ENCODE measurements at regions not wholly inside any gene's neighbourhood (a gene's known extent, or its start where the extent isn't known, plus 50 kb on each side); places are given as distances from the start of the nearest gene placed in this dataset.
"Not testable (repeated sequence)": the region's sequence is repeated elsewhere in the genome, so short reads cannot be mapped to it uniquely, and the experiment has no call there.

DNA sequence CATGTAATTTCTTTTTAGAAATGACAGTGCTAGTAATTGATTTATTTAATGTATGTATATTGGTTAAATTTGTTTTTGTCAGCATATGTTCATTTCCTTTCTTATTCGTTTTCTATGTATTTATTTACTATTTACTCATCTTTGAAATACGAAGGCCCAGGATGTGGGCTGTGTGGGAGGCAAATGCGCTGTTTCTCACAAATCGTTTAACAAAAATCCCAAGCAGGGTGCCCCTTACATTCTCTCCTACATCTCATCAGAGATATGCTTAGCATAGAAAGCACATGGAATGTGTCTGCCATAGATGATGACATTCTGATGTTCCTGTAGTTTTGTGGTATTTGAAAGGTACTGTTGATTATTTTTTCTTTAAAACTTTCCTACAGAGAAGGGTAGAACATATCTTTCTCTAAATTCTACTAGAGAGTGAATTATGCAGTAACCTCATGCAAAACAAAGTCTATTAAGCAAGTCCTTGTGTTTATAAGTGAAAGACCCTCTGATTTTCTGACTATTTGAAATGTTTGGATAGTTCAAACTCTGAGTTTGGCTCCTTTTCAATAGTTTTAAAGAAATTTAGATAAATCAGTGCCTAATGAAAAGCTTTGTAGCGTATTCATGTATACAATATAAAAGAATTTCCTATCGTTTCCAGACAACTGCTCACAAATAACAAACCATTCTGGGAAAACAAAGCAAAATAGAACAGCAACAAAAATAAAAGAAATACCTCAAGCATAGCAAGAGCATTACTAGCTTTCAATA, 111.1 kb upstream of the VGLL3 start:
- DNase-seq = no peak

DNA sequence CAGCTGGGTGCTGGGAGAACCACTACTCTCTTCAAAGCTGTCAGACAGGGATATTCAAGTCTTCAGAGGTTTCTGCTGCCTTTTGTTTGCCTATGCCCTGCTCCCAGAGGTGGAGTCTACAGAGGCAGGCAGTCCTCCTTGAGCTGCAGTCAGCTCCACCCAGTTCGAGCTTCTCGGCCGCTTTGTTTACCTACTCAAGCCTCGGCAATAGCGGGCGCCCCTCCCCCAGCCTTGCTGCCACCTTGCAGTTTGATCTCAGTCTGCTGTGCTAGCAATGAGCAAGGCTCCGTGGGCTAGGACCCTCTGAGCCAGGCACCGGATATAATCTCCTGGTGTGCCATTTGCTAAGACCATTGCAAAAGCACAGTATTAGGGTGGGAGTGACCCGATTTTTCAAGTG, 106.8 kb upstream of the VGLL3 start:
- DNase-seq = not testable (repeated sequence)

DNA sequence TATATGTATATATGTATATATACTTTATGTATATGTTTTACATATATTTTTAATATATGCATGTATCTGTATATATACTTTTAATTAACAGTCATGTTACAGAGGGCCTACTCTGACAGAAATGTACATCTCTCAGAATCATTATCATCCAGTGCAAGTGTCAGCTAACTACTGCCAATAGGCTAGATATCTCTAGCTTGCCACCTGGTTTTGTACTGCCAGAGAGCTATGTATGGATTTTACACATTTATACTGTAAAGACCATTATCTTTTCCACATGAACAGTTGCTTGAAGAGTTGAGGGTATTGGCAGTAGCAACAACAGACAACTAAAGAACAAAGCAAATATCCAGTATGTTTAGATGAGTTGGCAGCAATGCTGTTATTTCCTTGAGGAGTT, 99.7 kb upstream of the VGLL3 start:
- no peak for DNase-seq

DNA sequence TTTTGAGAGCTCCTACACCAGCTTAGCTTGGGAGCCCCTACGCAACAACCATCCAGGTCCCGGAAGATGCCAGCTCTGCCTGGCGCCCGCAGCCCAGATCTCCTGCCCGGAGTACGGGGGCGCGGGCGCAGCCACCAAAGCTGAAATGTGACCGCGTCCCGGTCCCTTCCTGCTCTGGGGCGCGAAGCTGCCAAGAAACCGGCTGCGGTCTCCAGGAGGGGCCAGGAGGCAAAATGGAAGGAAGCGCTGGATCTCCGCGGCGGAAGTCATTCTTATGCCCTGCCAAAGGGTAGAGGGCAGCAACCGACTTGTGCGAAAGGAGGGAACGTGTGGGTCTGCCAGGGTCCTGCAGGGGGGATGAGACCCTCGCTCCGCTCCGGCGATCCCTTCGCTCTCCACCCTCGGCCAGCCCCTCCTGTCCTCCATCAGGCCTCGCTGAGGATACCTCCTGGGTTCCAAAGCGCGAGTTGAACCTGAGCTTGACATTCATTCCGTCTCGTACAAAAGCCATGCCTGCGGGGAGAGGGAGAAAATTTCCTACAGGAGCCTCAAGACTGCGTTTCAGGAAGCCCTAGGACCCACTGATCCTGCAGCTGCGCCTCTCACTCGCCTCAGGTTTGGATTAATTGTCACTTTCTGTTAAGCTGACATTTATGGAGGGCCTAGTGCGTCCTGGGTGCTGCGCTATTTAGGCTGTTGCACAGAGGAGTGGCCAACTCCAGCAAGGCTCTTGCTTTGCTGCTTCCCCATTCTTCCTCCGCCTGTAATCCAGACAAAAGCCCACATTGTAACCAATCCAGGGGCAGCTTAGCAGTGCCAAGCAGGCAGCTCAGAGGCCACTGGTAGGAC, 98.3 kb upstream of the VGLL3 start:
- peak; percentile 57 to 58 for DNase-seq

DNA sequence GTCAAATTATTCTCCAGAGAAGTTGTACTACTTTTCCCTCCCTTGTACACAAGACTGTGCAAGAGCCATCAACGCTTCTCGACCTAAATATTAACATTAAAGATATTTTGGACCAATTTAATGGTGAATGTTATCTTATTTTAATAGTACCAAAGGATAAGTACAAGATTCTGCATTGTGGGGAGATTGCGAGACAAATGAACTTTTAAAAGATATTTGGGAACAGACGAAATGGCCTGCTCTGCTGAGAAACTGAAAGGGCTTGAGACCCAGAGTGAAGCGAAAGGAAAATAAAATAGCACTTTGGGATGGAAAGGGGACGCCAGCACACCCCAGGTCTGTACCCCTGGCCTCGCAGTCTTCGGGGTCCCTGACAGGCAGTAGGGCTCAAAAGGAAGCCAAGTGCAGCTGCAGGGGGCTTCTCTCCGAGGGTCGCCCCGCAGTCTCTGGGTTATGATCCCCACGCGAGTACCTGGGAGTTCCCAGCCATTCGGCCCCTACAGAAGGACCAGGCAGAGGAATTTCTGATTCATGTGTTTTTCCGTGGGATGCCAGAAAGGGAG, 97.6 kb upstream of the VGLL3 start:
- DNase-seq = no peak

DNA sequence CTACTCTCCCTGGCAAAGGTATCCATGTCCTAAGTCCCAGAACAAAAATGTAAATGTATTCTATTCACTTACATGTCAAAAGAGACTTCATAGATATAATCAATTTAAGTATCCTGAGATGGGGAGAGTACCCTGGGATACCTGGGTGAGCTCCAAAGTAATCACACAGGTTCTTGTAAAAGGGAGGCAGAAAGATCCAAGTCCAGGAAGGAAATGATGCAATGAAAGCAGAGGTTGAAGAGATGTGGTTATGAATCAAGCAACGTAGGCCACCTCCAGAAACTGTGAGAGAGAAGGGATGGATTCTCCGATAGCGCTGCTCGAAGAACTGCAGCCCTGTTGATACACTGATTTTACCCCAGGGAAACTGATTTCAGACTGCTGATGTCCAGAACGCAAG, 93.9 kb upstream of the VGLL3 start:
- no peak for DNase-seq

DNA sequence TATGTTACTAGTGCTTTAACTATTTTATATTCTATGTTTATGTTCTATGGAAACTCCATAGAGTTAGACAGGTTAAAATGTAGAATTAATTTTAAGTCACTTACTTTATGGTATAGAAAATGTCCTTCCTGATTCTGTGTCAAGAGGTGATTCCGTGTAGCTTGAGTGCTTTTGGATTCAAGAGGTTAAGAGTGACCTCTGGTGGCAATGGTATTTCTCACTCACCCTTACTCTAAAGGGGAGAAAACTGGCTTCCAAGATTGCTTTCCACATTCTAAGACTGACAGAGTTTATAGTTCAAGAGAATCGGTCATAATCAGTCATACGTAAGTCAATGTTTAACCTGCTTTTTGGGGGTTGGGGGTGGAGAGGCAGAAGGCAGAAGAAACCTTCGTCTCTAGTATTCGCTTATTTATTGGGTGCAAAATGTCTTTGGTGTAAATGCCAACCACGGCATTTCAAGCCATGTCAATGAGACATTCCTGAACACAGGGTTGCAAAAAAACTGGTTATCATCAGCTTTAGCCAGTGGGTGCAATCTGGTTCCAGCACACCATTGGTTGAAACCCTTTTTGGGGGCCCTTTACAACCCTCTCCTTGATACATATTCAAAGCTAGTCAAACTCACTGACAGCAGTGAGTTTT, 92.0 kb upstream of the VGLL3 start:
- peak; percentile 48 to 62 for DNase-seq

DNA sequence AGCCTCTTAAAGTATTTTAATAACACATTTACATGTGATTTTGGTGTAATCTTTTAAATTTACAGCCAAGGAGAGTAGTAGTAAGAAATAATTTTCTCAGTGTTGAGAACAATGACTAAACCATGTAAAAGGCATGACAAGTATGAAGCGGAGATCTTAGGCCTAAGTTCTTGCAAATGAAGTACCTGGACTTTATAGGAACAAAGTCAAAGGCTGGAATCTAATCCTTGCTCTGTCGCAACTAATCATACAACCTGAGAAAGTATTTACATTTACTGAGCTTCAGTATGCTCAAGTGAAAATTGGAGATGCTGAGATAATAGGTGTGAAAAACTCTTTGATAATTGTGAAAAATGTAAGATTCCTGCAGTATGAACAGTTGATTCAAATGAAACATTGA, 86.4 kb upstream of the VGLL3 start:
- DNase-seq = no peak

DNA sequence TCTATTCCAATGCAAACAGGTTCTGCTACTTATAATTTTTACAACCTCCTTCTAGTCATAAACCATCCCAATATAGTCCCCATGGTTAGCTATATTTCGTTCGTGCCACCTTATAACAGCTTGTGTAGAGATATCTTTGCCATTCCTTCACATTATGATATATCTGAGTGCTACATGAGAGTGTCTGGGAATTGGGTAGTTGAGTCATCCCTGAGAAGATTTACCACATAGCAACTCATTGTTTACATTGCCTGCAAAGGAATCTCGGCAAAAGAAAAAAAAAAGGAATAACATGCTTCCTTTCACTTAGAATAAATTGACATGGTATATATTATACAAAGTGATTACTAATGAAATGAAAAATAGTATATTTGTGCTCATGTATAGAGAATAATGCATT, 86.0 kb upstream of the VGLL3 start:
- no peak for DNase-seq

DNA sequence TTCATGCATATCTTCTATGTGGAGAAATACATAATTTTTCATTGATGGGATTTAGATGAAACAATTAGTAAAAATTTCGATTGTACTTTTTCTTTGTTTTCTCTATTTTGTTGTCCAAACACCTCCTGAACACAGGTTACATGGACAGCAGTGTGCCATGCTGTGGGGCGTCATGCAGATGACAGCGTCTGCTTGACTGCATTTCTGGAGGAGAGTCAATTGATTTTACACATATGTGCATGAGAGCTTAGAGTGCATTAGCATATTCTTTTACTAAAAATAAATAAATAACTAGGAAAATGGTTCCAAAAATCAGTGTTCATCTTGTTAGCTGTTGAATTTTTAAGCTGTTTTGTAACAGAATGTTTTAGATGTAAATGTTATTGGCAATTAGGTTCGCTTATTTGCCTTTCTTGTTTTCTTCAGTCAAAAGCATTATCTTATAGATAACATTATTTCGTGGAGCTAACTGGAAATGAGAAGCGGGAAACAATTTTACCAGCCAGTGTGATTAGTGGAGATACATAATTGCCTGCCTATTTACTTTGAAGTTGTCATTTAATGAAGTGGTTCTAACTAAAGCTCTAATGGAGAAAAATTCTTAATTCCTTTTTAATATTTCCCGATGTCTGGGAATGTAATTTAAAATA, 82.7 kb upstream of the VGLL3 start:
- no peak for DNase-seq

DNA sequence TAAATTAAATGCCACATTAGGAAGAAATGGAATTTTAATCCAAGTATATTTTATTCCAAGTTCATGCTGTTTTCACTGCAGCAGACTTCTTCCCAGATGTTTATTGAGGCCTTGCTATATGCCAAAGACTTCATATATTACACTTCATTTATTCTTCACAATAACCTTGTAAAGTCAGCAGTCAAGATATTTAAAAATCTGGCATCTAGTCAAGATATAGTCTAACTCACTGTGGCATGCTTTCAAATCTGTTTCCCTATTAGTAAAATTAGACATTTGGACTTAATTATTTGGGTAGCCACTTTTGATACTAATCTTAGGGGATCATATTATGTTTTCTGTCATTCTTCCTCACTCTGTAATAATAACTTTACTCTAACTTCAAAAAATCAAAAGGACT, 81.5 kb upstream of the VGLL3 start:
- no peak for DNase-seq

DNA sequence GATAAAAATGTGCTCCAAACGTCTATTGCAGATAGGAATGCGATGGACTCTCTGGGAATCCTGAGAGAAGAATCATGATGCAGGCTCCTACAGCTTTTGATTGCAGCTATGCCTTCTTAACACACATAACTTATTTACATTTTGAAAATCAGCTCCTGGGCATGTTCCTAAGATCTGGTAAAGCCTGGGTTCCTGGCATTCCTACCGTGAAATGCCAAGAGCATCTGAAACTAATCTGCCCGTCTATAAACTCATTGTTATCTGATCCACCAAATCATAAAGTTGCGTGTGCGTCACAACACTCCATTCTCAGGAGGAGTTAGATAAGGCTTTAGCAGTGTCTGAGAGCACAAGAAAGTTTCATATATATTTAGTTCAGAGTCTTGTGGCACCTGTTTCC, 79.0 kb upstream of the VGLL3 start:
- no peak for DNase-seq

DNA sequence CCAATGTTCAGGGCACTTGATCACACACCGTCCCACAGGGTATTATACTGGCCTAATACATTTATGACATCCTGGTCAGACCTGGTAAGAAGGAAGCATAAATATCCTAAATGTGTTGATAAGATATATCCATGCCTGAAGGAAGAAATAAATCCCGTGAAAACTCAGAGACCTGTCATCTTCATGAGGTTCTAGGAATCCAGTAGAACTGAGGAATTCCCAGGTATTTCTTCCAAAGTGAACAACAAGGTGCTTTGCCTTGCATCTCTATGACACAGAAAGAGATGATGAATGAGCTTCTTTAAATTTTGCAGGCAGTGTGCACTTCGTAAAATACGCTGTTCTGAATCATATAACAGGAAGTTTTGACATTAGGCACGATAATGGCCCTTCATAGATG, 78.1 kb upstream of the VGLL3 start:
- no peak for DNase-seq

DNA sequence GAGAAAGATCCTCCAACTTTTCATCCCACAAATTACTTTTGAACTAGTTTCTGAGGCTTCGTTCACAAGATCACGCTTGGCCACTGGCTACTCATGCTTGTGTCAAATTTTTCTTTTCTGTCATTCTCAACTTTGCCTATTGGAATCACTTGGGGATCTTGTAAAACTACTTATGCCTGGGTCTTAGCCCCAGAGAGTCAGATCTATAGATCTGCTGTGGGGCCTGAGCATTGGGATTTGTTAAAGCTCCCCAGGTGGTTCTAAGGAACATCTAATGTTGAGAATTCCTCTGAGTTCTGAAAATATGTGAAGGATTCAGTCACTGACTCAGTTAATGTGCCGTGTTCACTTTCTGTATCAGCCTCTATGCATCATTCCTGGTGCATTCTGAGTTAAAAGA, 71.7 kb upstream of the VGLL3 start:
- no peak for DNase-seq

DNA sequence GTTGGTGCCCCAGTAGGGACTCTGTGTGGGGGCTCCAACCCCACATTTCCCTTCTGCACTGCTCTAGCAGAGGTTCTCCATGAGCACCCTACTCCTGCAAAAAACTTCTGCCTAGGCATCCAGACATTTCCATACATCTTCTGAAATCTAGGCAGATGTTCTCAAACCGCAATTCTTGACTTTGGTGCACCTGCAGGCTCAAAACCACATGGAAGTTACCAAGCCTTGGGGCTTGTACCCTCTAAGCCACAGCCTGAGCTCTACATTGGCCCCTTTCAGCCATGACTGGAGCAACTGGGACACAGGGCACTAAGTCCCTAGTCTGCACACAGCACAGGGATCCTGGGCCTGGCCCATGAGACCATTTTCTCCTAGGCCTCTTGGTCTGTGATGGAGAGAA, 66.5 kb upstream of the VGLL3 start:
- no peak for DNase-seq

DNA sequence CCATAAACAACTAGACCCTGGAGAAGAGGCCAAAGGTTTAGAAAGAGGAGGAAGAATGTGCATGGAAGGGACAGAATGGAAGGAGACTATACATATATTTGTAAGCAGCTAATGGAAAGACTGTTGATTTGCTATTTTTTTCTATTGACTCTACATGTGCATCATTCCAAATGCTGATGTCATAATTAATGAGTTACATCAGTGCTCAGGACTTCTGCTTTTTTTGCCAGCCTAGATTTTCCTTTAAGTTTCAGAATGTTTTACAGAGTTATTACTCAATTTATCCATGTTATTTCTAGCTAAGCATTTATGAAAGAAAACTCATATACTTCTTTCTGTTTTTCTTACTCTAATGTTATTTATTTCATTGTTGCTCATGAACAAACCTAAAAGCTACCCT, 62.6 kb upstream of the VGLL3 start:
- DNase-seq = peak; percentile 9 to 31

DNA sequence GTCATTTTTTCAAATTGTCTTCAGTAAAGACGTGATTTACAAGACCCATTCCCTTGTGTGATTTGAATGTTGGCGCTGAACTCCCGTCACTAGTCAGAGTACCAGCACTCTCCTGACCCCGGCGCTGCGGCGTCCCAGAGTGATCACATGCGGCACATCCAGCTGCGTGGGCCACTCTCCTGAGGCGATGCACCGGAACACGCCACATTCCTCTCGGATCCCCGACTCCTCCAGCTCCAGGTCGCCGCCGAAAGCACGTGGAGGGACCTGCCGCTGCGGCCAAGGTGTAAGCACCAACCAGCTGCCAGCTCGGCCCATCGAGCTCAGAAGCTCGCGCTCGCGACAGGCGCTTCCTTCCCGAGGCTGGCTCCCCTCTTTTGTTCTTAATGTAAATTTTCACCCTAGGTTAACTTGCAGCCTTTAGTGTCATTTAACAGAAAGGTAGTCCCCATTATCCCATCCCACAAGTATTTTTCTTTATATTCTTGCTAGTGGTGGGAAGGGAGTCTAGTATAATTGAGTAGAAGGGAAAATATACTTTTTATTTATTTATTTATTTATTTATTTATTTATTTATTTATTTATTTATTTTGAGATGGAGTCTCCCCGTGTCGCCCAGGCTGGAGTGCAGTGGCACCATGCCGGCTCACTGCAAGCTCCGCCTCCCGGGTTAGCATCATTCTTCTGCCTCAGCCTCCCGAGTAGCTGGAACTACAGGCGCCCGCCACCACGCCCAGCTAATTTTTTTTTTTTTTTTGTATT, 61.7 kb upstream of the VGLL3 start:
- DNase-seq = no peak

DNA sequence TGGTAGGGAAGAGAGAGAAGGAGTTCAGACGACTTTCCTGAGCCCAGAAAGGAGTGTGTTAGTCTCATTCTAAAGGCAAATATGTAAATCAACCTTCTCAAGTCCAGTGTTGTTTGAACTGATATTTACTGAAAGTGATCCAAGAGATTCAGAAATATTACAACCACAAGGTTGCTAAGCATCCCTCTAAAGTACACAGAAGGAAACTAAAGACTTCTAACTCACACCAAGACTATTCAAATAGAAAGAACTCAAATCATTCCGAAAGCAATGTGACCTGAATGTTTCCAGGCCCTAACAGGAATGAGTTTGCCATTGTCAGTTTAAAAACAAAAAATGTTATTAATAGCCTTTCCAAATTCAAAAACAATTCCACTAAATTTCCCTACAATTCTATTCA, 56.9 kb upstream of the VGLL3 start:
- DNase-seq = no peak

DNA sequence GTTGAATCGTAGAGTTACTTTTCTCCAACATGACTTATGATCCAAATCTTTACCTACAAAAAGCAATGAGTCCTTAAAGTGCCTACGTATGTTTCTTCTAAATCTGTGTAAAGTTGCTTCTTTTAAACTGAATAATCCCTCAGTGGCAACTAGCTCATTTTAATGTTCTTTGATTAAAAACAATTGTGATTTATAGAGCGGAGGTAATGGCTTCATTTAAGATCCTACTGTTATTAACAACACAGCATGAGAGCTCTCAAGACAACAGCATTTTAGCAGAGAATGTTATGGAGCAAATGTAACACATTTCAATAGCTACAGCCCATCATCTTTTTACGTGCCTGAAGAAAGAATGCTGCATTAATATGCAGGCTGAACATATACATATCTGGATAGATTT, 55.3 kb upstream of the VGLL3 start:
- no peak for DNase-seq

DNA sequence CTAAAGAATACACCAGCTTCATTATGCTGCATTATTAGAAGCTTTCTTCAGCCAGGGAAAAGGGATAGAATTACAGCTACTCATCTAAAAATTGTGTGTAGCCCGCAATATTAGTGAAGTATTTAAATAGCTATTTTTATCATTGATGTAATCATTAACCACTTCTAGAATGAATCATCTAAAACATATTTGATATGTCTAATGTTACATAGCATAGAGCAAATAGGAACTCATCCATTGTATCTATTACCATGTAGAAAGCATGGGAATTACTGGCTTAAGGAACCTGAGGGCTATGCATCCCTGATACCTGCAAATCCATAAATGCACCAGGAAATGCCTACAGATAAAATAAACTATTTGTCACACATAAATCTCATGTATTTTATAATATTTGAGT, 54.5 kb upstream of the VGLL3 start:
- no peak for DNase-seq

DNA sequence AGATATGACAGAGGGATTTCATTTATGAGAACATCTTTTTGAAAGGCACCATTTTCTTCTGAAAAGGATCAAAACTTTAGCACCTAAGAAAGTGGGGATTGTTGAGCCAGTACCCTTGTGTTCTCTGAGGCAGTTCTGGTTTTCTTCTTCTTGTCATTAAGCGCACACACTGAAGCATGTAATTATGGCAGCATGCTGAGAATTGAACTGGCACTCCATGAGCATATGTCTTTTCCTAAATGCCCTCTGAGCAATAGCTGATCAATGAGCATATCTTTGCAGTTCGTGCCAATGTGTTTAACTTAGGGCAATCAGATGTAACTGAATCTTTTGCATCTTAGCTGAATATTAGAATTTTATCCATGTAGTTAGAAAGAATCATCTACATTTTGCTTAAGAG, 53.9 kb upstream of the VGLL3 start:
- DNase-seq = no peak

DNA sequence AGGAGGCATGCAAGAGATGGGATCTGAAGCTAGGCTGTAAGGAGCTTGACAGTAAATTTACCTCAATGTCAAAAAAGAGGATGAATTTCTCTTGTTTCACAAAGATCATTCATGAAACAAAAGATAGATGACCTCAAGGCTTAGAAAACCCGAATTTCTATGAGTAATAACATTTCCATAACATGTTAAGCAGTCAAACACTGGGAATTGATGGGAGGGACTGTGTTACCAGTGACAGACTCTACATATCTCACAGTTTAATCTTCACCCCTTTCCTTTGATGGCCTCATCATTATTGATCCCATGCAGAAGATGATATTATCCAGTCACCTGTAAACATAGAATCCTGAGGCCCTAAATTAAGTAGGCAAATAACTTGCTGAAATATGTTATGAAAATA, 53.5 kb upstream of the VGLL3 start:
- DNase-seq = no peak

All from inflammatory macrophage treated with lipopolysaccharide for 1 hour (primary cell).